Stimulated activated CD4-positive, alpha-beta T cell treated with anti-CD3 and anti-CD28 coated beads, Interleukin-12 subunit alpha, Interleukin-12 subunit beta, amount 100 ng/mL, for 24 hours (primary cell): ENCODE measurements at regions not wholly inside any gene's neighbourhood (a gene's known extent, or its start where the extent isn't known, plus 50 kb on each side); places are given as distances from the start of the nearest gene placed in this dataset.
"Not testable (repeated sequence)": the region's sequence is repeated elsewhere in the genome, so short reads cannot be mapped to it uniquely, and the experiment has no call there.

Experiments used
- DNase-seq, 2 experiments: peaks; one replicate each; pipeline ENCODE4 v3.0.0-alpha.2; 2020; ENCODE audit warnings: low read depth in 2 of 2

DNA sequence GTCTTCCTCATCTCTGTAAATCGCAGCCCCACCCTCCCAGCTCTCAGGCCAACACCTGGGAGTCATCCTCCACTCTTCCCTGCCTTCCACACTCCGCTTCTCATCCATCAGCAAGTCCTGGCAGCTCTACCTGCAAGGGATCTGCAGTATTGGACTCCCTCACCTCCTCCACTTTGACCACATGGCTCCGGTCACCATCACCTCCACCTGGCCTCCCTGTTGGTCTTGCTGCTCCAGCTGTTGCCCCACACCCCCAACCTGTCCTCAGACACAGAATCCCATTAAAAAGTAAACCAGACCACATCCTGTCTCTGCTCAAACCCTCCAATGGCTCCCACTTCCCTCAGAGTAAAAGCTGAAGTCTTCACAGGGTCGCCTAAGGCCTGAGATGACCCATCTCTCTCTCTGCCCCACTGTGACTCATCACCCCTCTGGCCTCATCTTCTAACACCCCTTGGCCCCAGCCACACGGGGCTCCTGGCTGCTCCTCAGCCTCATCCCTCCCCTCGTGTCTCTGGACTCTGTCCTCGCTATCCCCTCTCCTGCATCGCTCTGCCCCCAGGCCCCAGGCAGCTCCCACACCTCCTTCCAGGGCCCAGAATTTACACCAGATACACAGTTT lies 185.1 kb upstream of the SULF2 start:
- no peak for DNase-seq

DNA sequence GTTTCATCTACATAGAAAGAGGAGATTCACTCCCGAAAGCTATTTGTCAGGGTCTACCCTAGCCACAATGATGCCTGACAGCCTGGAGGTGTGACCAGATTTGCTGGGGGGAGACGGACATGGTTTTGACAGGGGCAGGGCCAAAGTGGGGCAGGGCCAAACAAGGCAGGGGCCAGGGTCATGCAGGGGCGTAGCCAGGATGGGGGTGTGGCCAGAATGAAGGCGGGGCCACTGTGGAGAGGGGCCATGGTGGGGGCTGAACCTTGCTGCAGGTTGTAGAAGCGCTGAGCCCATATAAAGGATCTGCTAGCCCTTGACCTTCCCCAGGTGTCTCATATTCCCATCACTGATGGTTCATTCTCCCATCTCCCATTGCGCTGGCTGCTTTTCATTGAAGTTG lies 184.1 kb upstream of the SULF2 start:
- no peak for DNase-seq

DNA sequence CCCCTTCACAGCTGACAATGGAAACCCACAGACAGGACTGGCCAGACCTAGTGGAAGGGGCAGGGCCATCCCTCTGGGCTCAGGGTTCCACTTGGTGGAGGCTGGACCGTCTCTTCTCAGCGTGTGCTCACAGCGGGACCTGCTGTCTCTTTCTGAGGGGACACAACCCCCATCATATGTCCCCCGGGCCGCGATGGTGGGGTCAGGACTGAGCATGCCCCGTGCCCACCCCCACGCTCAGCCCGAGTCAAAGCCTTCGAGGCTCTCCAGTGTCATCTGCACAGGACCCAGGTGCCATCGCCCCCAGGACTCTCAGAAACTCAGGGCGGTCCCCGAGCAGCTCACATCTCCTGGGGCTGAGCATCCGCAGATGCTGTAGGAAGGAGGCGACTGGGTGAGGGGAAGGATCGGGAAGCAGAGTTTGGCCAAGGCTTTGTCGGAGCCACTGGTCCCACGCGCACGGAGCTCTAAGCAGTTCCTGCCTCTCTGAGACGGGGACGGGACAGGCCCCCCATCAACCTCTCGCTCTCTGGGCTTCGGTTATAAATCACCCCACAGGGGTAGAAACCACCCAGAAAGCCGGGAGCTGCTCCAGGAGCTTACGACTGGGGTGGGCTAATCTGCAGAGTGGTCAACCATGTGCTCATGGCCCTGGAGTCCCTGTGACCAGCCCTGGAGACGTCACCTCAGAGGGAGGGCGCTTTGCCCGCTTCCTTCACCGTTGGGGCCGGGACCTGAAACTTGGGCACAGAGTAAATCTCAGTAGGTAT lies 183.4 kb upstream of the SULF2 start:
- DNase-seq = no peak

DNA sequence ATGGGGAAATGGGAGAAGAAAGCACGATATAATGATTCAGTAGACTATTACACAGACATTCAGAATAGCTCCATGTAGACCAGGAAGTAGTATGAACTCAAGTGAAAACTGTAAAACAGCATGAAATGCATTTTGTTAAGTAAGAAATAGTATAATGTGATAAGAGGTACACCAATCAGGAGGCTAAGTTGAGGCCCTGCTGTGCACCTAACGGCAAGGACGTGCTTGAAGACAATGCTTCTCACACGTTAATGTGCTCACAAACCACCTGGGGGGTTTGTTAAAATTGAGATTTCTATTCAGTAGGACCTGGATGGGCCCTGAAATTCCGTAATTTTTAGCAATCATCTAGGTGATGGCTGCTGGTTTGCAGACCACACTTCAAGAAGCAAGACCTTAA lies 178.9 kb upstream of the SULF2 start:
- no peak for DNase-seq

DNA sequence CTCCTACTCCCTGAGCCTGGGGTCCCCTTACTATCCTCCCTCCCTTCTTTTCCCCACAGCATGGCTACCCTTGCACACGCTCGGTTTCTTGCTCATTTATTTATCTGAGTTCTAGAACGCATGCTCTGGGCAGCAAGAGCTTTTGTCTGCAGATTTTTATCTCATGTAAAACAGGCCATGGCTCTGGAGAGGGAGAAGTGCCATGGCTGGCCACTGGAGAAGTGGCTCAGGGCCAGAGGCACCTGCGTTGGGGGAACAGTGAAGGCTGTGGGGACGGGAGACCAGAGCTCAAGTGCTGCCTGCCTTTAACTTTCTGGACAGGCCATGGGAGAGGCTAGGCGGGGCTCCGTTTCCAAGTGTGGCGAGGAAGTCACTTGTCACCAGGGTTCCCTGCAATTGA lies 177.7 kb upstream of the SULF2 start:
- no peak for DNase-seq

DNA sequence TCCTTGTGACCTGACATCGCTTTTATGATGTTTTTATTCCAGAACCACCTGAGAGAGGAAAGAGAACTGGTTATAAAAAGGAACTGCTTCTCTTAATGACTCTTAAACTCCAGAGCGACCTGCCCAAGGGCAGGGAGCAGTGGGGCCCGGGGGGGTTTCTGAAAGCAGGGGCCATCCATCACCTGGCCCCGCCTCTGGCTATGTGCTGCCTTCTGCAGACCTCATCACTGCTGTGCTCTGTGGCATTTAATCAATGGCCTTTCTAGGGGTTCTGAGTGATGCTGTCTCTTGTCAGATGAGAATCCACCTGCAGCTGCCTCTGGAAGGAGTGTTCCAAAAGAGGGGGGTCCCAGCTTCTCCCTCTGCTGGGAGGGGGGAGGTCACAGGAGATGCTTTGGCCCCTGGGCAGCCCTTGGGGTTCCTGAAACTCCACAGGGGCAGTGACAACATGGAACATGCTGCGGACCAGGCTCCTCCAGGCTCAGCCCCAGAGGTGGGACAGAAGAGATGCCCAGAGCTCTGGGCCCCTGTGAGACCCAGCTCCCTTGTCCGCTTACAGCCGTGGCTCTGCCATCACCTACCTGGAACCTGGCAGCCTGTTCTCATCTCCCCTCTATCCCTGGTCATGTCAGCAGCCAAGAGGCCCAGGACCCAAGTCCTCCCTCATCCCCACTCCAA lies 177.1 kb upstream of the SULF2 start:
- no peak for DNase-seq

DNA sequence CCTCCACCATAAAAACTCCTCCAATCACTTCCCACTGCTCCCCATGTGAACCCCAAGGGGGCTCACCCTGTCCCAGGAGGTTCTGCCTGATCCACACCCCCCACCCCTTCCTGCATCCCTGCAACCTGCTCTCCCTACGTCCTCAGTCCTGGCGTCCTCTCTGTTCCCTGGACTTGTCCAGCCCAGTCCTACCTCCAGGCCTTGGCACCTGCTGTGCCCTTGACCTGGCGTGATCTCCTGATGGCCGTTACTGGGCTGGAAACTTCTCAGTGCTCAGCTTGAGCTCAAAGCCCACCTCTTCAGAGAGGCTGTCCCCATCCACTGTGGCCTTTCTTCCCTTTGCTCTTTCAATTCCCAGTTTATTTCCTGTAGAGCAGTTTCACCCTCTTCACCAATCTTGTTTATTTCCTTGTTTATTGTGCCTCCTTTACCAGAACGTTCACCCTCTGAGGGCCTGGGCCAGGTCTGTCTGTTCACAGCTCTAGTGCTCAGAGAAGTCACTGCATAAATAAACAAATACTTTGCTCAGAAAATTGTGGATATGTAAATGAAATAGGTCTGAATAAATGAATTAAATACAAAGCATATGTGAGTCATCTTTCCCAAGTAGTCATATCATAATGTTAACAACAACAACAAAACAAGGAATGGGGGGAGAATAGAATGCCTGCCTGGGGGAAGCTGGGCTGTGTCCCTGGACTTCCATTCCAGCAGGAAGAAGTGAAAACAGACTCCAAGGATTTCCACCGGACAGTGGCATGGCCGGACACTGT lies 175.7 kb upstream of the SULF2 start:
- no peak for DNase-seq

DNA sequence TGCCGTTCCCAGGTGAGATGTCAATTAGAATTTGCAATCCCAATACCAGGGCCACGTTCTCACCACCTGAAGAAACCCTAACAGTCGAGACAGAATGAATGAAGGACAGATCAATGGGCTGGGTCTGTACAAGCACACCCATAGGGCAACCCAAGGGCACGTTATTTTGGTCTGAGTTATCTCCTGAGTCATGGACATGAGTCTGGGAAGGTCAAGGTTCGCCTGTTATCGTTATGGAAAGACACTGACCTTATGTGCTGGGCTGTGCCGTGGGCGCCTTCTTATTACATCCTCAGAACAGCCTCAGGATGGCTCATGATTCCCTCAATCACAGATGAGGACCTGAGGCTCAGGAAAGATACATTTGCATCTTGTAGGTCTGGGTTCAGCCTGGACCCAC lies 175.0 kb upstream of the SULF2 start:
- DNase-seq = no peak

DNA sequence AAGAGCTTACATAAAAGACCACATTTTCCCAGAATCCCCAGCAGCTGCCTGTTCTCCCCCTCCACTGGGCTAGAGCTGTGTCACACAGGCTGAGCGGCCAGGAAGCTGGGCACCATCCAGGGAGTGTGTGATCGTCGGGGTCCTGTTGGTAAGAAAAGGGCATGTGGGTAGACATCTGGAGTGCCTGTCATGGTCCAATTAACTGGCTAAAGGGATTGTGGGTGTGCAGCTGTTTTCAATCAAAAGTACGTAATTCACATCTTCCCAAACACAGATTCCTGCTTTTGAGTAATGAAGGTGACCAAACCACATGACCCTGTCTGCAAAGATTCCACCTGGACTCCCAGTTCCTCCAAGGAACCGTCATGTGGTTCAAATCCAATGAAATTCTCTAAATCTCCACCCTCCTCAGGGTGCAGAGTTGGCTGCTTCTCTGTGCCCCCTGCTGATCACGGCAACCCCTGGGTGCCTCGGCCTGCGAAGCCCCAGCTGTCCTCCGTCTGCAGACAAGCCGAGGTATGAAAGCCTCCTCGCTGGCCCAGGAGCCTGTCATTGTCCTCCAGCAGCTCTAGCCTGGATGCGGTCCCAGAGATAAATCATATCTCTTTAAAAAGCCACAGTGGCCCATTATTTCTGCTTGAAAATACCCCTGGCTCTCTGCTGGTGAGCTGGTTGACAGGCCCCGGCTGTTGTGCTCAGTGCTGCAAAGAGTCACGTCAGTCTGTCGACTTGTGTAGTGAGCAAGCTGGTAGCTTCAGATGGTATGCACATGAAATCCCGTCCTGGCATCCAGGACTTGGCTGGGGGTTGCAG lies 172.9 kb upstream of the SULF2 start:
- DNase-seq = not testable (repeated sequence)

DNA sequence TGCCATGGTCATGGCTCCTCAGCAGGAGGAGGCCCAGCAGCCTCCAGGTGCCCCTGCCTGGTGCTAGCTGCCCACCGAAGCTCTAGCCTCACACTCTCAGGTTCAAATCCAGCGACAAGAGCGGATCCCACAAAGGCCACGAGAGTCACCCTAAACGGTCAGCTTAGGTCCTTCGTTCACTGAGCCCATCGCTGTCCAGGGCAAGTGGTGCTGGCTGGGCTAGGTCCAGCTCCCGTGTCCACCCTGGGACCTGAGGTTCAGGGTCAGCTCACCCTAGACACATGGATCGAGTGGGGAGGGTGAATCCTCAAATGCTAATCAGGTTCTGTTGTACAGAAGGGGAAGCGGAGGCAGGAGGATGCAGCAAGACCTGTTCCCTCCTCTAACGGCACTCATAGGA lies 171.9 kb upstream of the SULF2 start:
- no peak for DNase-seq

DNA sequence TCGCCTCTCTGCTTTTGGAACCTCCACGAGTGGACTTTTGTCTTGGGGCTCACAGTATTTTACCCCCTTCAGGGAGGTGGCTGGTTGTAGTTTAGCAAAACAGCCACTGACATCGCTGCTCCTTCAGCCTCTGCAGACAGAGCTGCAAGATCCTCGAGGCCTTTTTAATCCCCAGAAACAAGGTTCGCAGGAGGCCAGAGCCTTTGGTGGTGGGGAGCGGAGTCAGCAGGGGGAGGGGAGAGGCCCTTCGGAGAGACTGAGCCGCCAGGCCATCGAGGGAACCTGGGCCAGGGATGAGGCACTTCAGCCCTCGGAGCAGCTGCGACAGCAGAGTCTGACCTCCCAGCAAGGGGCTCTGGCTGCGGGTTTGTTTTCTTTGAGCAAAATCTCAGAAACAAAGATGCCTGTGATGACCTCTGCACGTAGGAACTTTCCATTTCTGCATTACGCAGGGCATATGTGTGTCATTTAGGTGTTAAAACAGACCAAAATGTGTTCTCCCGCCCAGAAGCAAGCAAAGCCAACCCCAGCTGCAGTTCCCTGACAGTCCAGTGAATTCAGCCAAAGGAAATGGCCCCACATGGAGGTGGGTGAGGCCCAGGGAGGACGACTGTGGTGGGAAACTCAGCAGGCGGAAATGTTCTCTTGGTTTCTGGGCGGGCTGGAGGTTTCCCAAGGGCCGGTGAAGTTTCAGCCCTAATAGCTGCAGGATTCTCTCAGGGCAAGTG lies 171.2 kb upstream of the SULF2 start:
- no peak for DNase-seq

DNA sequence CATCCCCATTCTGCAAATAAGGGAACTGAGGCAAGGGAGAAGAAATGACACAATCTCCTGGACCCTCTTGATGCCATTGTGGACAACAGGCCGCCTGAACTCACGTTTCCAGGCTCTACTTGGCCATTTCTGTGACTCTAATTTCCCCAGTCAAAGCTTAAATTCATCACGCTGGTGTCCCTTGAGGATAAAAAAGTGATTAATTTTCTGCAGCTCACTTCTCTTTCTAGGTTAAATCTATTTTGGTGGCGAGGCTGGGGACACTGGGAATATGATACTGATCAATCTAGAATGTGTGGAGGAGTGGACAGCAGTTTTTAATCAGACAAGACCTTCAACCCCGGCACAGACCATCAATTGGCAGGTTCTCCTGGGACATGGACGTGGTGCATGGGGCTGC lies 168.2 kb upstream of the SULF2 start:
- DNase-seq = no peak

DNA sequence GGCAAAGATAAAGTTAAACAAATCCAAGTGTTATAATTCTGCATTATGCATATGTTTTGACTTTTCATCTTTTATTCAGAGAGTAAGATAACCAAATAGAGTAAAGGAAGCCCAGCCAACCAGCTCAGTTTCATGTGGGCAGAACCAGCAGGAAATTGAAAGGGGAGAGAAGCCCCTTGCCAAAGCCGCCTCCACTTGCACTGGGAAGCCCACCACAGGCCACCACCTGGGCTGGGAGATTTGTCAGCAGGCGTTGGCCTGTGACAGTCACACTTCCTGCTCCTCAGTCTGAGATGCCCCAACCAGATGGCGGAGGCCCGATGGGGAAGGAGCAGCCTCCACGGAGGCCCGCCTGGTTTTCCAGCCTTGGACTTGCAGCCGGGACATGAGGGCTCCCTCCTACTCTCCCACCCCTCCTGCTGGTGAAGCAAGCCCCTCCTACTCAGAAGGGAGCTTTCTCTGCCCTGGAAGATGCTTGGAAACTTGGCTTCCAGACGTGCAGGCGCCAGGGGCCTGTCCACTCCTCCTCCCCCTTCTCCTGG lies 166.8 kb upstream of the SULF2 start:
- DNase-seq = no peak

DNA sequence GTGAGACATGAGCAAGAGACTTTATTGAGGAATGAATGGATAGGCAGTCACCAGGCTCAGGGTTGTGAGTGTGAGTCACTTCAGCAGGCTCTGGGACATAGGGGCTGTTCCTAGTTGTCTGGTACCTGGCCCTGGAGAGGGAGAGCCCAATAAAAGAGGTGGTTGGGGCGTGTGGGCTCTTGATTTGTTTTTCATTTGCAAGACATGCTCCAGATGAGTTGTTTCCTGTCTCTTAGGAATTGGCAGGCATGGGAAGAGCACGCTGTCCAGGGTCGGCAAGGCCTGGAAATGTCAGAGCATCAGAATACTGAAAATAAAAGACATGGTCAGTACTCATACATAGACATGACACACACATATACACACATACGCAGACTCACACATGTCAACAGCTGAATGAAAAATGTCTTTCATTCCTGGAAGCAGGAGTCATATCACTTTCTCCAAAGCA lies 166.3 kb upstream of the SULF2 start:
- DNase-seq = no peak

DNA sequence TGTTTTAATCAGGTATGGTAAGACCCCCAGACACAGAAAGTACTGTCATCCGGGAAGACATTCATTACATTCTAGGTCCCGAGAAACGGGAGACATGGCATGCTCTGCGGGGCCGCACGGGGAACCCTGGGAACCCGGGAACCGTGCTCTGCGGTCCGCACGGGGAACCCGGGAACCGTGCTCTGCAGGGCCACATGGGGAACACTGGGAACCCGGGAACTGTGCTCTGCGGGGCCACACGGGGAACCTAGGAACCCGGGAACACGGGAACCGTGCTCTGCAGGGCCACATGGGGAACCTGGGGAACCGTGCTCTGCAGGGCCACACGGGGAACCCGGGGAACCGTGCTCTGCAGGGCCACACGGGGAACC lies 165.6 kb upstream of the SULF2 start:
- DNase-seq = no peak

DNA sequence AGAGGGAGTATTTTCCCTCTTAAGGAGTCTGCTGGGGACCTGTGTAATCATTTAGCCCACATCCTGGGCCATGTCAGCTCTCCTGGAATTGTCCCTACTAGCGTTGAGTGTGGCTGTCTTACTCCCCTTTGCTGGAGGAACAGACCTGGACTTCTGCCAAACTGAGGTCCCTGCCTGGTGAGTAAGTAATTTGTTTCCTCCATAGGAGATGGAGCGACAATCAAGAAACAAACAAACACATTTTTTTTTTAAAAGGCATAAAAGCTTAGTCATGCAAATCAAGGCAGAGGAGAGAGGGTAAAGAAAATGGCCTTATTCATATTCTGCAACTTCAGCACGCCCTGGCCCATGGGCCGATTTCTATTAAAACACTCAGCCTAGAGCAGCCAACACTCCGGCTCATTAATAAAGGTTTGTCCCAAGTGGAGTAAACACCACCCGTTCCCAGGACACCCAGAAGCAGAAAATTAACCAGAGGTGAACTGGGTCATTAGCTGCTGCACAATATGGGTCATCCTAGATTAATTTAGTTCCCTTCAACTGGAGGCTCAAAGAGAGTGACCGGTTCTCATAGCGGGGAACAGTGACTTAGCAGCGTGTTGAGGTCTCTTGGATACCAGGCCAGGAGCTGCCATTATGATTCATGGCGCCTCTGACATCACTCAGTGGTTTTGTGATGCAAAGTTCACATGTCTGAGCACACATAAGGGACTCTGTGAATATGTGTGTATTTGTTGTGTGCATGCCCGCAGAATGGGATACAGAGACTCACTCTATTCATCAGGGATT lies 165.0 kb upstream of the SULF2 start:
- DNase-seq = no peak

DNA sequence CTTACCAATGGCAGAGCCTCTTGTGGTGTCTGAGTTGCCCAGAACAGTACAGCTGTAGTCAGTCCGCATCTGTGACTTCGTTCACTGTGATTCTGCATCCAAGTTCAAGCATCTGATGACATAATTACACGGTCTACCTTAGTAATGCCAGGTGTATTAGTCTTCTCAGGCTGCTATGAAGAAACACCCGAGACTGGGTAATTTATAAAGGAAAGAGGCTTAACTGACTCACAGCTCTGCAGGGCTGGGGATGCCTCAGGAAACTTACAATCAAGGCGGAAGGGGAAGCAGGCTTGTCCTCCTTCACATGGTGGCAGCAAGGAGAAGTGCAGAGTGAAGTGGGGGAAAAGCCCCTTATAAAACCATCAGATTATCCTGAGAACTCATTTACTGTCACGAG lies 163.9 kb upstream of the SULF2 start:
- DNase-seq = no peak

DNA sequence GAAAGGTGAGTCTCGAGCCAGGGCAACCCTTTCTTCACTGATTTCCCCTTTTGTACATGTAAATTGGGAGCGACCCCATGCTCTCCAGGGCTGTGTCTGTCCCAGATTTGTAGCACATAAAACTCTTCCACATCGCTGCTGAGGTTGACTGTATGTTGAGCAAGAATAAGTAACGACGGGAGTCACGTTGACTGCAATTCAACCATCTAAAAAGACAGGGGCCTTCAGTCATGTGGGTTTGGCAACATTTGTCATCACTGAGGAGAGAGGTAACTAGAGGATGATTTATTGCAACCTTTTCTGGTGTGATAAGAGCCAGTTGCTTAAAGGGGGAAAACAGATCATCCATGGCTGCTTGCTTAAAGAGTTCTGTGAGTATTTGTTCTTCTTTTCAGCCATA lies 159.4 kb upstream of the SULF2 start:
- DNase-seq = no peak

DNA sequence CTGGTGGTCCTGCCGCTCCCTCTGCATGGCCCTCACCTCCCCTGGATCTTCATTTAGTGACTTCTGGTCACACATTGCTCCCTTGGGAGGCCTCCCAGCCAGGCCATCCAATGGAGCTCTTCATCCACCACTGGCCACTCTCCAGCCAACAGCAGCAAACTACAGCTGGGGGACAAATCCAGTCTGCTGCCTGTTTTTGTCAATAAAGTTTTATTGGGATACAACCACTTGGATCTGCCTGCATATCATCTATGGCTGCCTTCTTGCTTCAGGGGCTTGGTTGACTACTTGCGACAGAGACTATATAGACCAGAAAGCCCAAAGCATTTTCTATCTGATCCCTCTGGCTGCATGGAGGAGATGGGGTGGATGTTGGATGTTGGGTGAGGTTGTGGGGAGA lies 156.6 kb upstream of the SULF2 start:
- DNase-seq = no peak
